ENCODE measurements at regions not wholly inside any gene's neighbourhood (a gene's known extent, or its start where the extent isn't known, plus 50 kb on each side); places are given as distances from the start of the nearest gene placed in this dataset.
"Not testable (repeated sequence)": the region's sequence is repeated elsewhere in the genome, so short reads cannot be mapped to it uniquely, and the experiment has no call there.

GRCh38 chr21:43284238-43284637 is 115.4 kb downstream of the CRYAA start:
- Histone ChIP-seq H3K27ac (no peak overlapping the region), H3K4me1 (ENCODE audit: insufficient read depth) (peaks cover 17% of the 10 kb centered on the region), H3K36me3 (replicated peaks; ENCODE audit: insufficient read depth, low read depth) (no peaks in the 10 kb centered on the region), H3K79me2 (no peaks in the 10 kb centered on the region), H3K27me3 (no peaks in the 10 kb centered on the region), H3K9me3 (ENCODE audit: low read depth) (no peaks in the 10 kb centered on the region), H3K4me3 (no peak overlapping the region), H2AFZ (no peak overlapping the region), H3K4me2 (no peak overlapping the region), H3K9me2 (replicated peaks; ENCODE audit: insufficient read depth) (no peaks in the 10 kb centered on the region), H4K20me1 (ENCODE audit: insufficient read depth, poor library complexity, severe bottlenecking) (no peaks in the 10 kb centered on the region)
- DNase-seq (ENCODE audit: low spot score), result no peak
- no peak for TF ChIP-seq EZH2 (IDR thresholded peaks at IDR 0.05; ENCODE audit: borderline replicate concordance)
- TF ChIP-seq EZH2phosphoT487 (IDR thresholded peaks at IDR 0.05; ENCODE audit: low read depth, severe bottlenecking, unreplicated experiment), result no peak
- no peak for TF ChIP-seq CTCF (IDR thresholded peaks at IDR 0.05; ENCODE audit: poor library complexity)
- 95% methylated on average over 1 of the region's 1 CpG for WGBS (ENCODE audit: low lambda C conversion rate, missing lambda C conversion rate)

- not testable (repeated sequence) for H3K36me3 ChIP-seq (replicated peaks; ENCODE audit: insufficient read depth, low read depth); DNase-seq (ENCODE audit: low spot score); H4K20me1 ChIP-seq (ENCODE audit: insufficient read depth, poor library complexity, severe bottlenecking); H3K9me2 ChIP-seq (replicated peaks; ENCODE audit: insufficient read depth); H3K27ac ChIP-seq; H3K27me3 ChIP-seq; H3K4me3 ChIP-seq; H3K9me3 ChIP-seq (ENCODE audit: low read depth); H3K4me2 ChIP-seq; H2AFZ ChIP-seq; H3K79me2 ChIP-seq
- peaks cover 16% of the 10 kb centered on the region for H3K4me1 ChIP-seq (ENCODE audit: insufficient read depth)
- 98% methylated on average over 2 of the region's 2 CpGs for WGBS (ENCODE audit: low lambda C conversion rate, missing lambda C conversion rate)
Measured at GRCh38 chr21:43283925-43284221, 115.1 kb downstream of the CRYAA start.

GRCh38 chr21:43283136-43283924 is 114.5 kb downstream of the CRYAA start:
- Histone ChIP-seq H3K4me2 (no peak overlapping the region), H2AFZ (no peak overlapping the region), H3K79me2 (no peaks in the 10 kb centered on the region), H3K36me3 (replicated peaks; ENCODE audit: insufficient read depth, low read depth) (no peaks in the 10 kb centered on the region), H3K4me1 (ENCODE audit: insufficient read depth) (peaks cover 11% of the 10 kb centered on the region), H4K20me1 (ENCODE audit: insufficient read depth, poor library complexity, severe bottlenecking) (no peaks in the 10 kb centered on the region), H3K9me3 (ENCODE audit: low read depth) (no peaks in the 10 kb centered on the region), H3K27me3 (no peaks in the 10 kb centered on the region), H3K9me2 (replicated peaks; ENCODE audit: insufficient read depth) (no peaks in the 10 kb centered on the region), H3K27ac (no peak overlapping the region), H3K4me3 (no peak overlapping the region)
- WGBS (ENCODE audit: low lambda C conversion rate, missing lambda C conversion rate), result 93% methylated on average over 5 of the region's 5 CpGs
- TF ChIP-seq EZH2 (IDR thresholded peaks at IDR 0.05; ENCODE audit: borderline replicate concordance) (no peak), CTCF (IDR thresholded peaks at IDR 0.05; ENCODE audit: poor library complexity) (no peak), EZH2phosphoT487 (IDR thresholded peaks at IDR 0.05; ENCODE audit: low read depth, severe bottlenecking, unreplicated experiment) (no peak)
- no peak for DNase-seq (ENCODE audit: low spot score)

GRCh38 chr21:43282358-43283120 is 113.7 kb downstream of the CRYAA start:
- Histone ChIP-seq H3K27me3 (no peaks in the 10 kb centered on the region), H3K4me1 (ENCODE audit: insufficient read depth) (peaks cover 8% of the 10 kb centered on the region), H3K79me2 (no peaks in the 10 kb centered on the region), H3K9me2 (replicated peaks; ENCODE audit: insufficient read depth) (no peaks in the 10 kb centered on the region), H3K36me3 (replicated peaks; ENCODE audit: insufficient read depth, low read depth) (no peaks in the 10 kb centered on the region), H3K27ac (no peak overlapping the region), H3K9me3 (ENCODE audit: low read depth) (no peaks in the 10 kb centered on the region), H3K4me2 (no peak overlapping the region), H2AFZ (no peak overlapping the region), H4K20me1 (ENCODE audit: insufficient read depth, poor library complexity, severe bottlenecking) (no peaks in the 10 kb centered on the region), H3K4me3 (no peak overlapping the region)
- 83% methylated on average over 23 of the region's 23 CpGs for WGBS (ENCODE audit: low lambda C conversion rate, missing lambda C conversion rate)
- no peak for DNase-seq (ENCODE audit: low spot score)
- no peak for TF ChIP-seq EZH2phosphoT487 (IDR thresholded peaks at IDR 0.05; ENCODE audit: low read depth, severe bottlenecking, unreplicated experiment)
- no peak for TF ChIP-seq EZH2 (IDR thresholded peaks at IDR 0.05; ENCODE audit: borderline replicate concordance)
- TF ChIP-seq CTCF (IDR thresholded peaks at IDR 0.05; ENCODE audit: poor library complexity), result no peak
